ENCODE measurements at regions not wholly inside any gene's neighbourhood (a gene's known extent, or its start where the extent isn't known, plus 50 kb on each side); places are given as distances from the start of the nearest gene placed in this dataset.

DNA sequence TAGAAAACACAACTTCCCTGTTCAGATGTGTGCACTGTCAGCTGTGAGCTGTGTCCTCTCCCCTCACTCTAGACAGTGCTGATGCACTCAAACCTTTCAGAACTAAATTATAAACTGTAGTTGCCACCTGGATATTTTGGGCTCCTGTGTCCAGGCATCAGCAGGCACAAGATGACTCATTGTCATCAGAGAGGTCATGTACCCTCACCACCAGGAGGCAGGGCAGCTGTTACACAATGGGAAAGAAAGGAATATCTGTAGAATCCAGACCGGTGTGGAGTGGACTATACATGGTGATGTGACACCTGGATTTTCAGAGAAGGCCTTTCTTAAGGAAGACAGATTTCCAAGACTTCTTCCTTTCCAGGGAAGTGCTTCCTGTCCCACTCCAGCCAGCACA, 854.4 kb upstream of the AGA start:
- TF ChIP-seq, protein P1, sequence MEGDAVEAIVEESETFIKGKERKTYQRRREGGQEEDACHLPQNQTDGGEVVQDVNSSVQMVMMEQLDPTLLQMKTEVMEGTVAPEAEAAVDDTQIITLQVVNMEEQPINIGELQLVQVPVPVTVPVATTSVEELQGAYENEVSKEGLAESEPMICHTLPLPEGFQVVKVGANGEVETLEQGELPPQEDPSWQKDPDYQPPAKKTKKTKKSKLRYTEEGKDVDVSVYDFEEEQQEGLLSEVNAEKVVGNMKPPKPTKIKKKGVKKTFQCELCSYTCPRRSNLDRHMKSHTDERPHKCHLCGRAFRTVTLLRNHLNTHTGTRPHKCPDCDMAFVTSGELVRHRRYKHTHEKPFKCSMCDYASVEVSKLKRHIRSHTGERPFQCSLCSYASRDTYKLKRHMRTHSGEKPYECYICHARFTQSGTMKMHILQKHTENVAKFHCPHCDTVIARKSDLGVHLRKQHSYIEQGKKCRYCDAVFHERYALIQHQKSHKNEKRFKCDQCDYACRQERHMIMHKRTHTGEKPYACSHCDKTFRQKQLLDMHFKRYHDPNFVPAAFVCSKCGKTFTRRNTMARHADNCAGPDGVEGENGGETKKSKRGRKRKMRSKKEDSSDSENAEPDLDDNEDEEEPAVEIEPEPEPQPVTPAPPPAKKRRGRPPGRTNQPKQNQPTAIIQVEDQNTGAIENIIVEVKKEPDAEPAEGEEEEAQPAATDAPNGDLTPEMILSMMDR (conservative IDR thresholded peaks at IDR 0.05; ENCODE audit: low read length): no peak
- H3K4me3 ChIP-seq (ENCODE audit: low read length): no peak overlapping the region
- DNase-seq (ENCODE audit: low read depth): no peak

DNA sequence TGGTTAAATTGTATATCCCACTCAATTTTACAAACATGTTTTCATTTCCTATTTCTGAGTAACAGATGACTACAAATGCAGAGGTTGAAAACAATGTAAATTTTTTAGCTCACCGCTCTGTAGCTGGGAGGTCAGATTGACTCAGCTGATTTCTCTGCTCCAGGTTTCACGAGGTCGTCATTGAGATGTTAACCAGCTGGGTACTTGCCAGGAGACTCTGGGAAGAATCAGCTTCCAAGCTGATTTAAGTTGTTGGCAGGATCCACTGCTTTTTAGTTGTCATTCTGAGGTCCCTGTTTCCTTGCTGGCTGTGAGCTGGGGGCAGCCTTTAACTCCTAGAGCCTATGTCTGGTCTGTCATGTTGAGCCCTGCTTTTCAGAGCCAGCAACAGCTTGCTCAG, 864.3 kb upstream of the AGA start:
- TF ChIP-seq, protein P1 (conservative IDR thresholded peaks at IDR 0.05; ENCODE audit: low read length): no peak
- no peak overlapping the region for H3K4me3 ChIP-seq (ENCODE audit: low read length)
- DNase-seq (ENCODE audit: low read depth): no peak

DNA sequence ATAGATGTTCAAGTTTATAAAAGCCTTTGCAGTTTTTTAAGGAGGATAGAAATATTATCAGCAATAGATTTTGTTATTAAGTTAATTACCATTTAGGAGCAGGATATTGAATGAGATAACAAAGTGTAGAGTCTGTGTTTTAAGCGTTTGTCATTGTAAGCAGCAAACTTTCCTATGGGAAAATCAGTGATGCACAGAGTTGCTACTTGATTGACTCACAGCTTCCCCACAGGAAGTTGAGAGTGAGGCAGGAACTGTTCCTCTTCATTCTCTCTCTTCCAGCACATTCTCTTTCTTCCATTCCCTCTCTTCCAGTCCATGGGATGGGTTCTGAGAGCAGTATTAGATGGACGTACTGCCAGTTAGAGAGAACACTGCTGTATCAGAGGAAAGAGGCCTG, 867.7 kb upstream of the AGA start:
- H3K4me3 ChIP-seq (ENCODE audit: low read length): no peak overlapping the region
- TF ChIP-seq, protein P1 (conservative IDR thresholded peaks at IDR 0.05; ENCODE audit: low read length): no peak
- DNase-seq (ENCODE audit: low read depth): no peak

DNA sequence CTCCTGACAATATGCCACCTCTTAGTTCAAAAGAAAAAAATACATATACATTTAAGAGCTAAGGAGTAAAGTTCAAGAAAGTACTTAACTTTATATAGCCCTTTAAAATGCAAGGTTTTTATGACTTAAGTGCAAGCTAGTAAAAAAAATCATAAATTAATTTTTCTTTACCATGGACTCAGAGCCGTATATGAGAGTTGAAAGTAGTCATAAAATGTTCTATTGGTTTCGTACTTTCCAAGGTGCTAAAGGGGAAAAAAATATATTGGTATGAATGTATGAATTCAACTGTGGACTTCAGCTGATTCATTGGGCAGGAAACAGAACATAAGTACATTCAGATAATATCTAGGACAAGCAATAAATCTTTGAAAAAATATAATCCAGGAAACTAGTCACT, 869.8 kb upstream of the AGA start:
- TF ChIP-seq, protein P1 (conservative IDR thresholded peaks at IDR 0.05; ENCODE audit: low read length): no peak
- no peak overlapping the region for H3K4me3 ChIP-seq (ENCODE audit: low read length)
- DNase-seq (ENCODE audit: low read depth): no peak

DNA sequence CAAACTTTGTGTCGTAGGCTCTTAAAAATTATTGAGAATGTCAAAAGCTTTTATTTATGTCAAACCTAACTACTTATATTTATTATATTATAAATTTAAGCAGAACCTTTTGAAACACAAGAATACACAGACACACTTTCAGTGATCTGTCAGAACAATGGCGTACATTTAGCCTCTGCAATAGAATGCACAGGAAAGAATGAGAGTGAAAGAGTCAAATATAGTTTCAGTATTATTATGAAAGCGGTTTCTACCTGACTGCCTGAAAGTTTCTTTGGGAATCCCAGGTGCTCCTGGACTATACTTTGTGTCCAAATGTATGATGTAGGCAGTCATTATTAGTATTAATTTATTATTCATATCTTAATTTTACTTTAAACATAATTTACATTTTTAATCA, 872.0 kb upstream of the AGA start:
- TF ChIP-seq, protein P1 (conservative IDR thresholded peaks at IDR 0.05; ENCODE audit: low read length): no peak
- no peak overlapping the region for H3K4me3 ChIP-seq (ENCODE audit: low read length)
- DNase-seq (ENCODE audit: low read depth): no peak

DNA sequence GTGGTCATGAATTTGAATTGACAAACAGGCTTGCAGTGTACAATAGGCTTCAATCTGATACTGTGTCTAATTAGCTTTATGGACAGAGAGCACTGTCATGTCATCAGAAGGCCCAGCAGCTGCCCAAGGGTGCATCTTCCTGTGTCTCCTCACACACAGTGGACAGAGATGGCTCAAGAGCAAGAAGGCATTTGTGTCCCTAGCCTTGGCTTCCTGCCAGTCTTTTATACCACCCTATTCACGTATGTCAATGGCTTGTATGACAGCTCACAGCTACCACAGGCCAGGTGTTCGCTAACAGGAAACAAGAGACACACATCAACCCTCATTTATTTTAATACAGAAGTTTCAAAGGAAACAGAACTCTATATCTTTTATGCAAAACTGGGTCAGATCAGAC, 874.0 kb upstream of the AGA start:
- no peak for DNase-seq (ENCODE audit: low read depth)
- no peak overlapping the region for H3K4me3 ChIP-seq (ENCODE audit: low read length)
- TF ChIP-seq, protein P1 (conservative IDR thresholded peaks at IDR 0.05; ENCODE audit: low read length): no peak

DNA sequence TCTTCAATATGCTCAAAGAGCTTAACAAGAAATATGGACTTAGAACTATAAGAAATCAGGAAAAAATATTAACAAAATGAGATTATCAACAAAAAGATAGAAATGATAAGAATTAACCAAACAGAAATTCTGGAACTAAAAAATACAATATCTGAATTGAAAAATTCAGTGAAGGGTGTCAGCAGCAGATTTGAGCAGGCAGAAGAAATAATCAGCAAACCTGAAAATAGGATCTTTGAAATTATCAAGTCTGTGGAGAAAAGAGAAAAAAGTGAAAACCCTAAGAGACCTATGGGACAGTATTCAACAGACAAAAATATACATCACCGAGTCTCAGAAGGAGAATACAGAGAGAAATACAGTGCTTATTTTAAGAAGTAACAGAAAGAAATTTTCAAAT, 877.8 kb upstream of the AGA start:
- H3K4me3 ChIP-seq (ENCODE audit: low read length): no peak overlapping the region
- DNase-seq (ENCODE audit: low read depth): no peak
- TF ChIP-seq, protein P1 (conservative IDR thresholded peaks at IDR 0.05; ENCODE audit: low read length): no peak
